OCI-LY3 (cell line): ENCODE measurements at regions not wholly inside any gene's neighbourhood (a gene's known extent, or its start where the extent isn't known, plus 50 kb on each side); places are given as distances from the start of the nearest gene placed in this dataset.

ENCODE experiments used
- H2AFZ ChIP-seq: fragments of 200-600, 300-600 bp; shearing (Covaris generic); 2 replicates; pipeline ENCODE4 v1.6.0; 2014; ENCODE audit warnings: antibody characterized with exemption, low read depth, low read length
- H3K27ac ChIP-seq: fragments of 200-600, 300-600 bp; sonication (generic); 2 replicates; pipeline ENCODE4 v1.5.1; 2014; ENCODE audit warnings: mild to moderate bottlenecking, low read length, moderate library complexity, mixed read lengths
- H3K27me3 ChIP-seq: fragments of 200-600, 300-600 bp; sonication (generic); 2 replicates; pipeline ENCODE4 v1.6.1; 2014; ENCODE audit warnings: low read depth, low read length, mixed read lengths
- H3K36me3 ChIP-seq: fragments of 200-600, 300-600 bp; sonication (generic); replicated peaks from 2 replicates; pipeline ENCODE3; 2014; ENCODE audit warnings: low read depth, low read length, mixed read lengths
- H3K4me1 ChIP-seq: fragments of 300-600, 200-600 bp; sonication (generic); 2 replicates; pipeline ENCODE4 v1.6.1; 2014; ENCODE audit warnings: low read length, mixed read lengths
- H3K4me2 ChIP-seq: fragments of 200-600, 300-600 bp; sonication (generic); 2 replicates; pipeline ENCODE4 v1.6.1; 2014; ENCODE audit warnings: low read length, mixed read lengths
- H3K4me3 ChIP-seq: fragments of 300-600, 200-600 bp; sonication (generic); 2 replicates; pipeline ENCODE4 v1.5.1; 2014; ENCODE audit warnings: antibody characterized with exemption, mild to moderate bottlenecking, low read length, moderate library complexity
- H3K79me2 ChIP-seq: fragments of 300-600, 200-600 bp; shearing (Covaris generic); 2 replicates; pipeline ENCODE4 v1.6.1; 2014; ENCODE audit warnings: mild to moderate bottlenecking, low read length, mixed read lengths
- H3K9ac ChIP-seq: fragments of 300-600, 200-600 bp; shearing (Covaris generic); 2 replicates; pipeline ENCODE4 v1.6.0; 2014; ENCODE audit warnings: mild to moderate bottlenecking, low read length, moderate library complexity
- H3K9me3 ChIP-seq: fragments of 200-600, 300-600 bp; shearing (Covaris generic); 2 replicates; pipeline ENCODE4 v1.6.1; 2014; ENCODE audit warnings: low read length, mixed read lengths; ENCODE audit not compliant: insufficient read depth
- H4K20me1 ChIP-seq: fragments of 200-600, 300-600 bp; sonication (generic); 2 replicates; pipeline ENCODE4 v1.6.1; 2016; ENCODE audit warnings: low read length, mixed read lengths; ENCODE audit not compliant: insufficient read depth
- CTCF ChIP-seq: fragments of 200-600, 300-600 bp; sonication (generic); IDR thresholded peaks from 2 replicates; pipeline ENCODE4 v1.5.1; 2014; ENCODE audit warnings: antibody characterized with exemption, low read length, low read depth
- EZH2phosphoT487 ChIP-seq: fragments of 200-600 bp; shearing (Covaris generic); IDR thresholded peaks from 2 replicates; pipeline ENCODE4 v1.6.1; 2018; ENCODE audit warnings: antibody characterized with exemption, mixed run types, low read depth

- Histone ChIP-seq H3K36me3 (no peaks in the 10 kb centered on the region), H3K27ac (no peak overlapping the region), H3K9ac (no peak overlapping the region), H3K27me3 (no peaks in the 10 kb centered on the region), H2AFZ (no peak overlapping the region), H3K4me1 (no peaks in the 10 kb centered on the region), H3K9me3 (no peaks in the 10 kb centered on the region), H4K20me1 (no peaks in the 10 kb centered on the region), H3K79me2 (no peaks in the 10 kb centered on the region), H3K4me2 (no peak overlapping the region), H3K4me3 (no peak overlapping the region)
- no peak for TF ChIP-seq CTCF
- no peak for TF ChIP-seq EZH2phosphoT487
These were observed 115.2 kb upstream of the PITRM1 start for GRCh38 chr10:3287572-3288445.

- H3K36me3 ChIP-seq: no peaks in the 10 kb centered on the region
- H3K4me1 ChIP-seq: no peaks in the 10 kb centered on the region
- no peak overlapping the region for H3K27ac ChIP-seq
- no peaks in the 10 kb centered on the region for H3K79me2 ChIP-seq
- no peaks in the 10 kb centered on the region; the same call in 1 of the 2 replicates for H3K27me3 ChIP-seq
- no peak overlapping the region for H3K4me3 ChIP-seq
- H3K9me3 ChIP-seq: no peaks in the 10 kb centered on the region
- no peak overlapping the region for H3K9ac ChIP-seq
- H2AFZ ChIP-seq: no peak overlapping the region
- no peak for TF ChIP-seq CTCF
- no peak for TF ChIP-seq EZH2phosphoT487
- H3K4me2 ChIP-seq: no peak overlapping the region
- no peaks in the 10 kb centered on the region for H4K20me1 ChIP-seq
These were observed 110.1 kb upstream of the PITRM1 start for GRCh38 chr10:3282674-3283017.

GRCh38 chr10:3281941-3282673, 109.5 kb upstream of the PITRM1 start:
- H3K27me3 ChIP-seq: no peaks in the 10 kb centered on the region; the same call in 1 of the 2 replicates
- no peaks in the 10 kb centered on the region for H3K9me3 ChIP-seq
- H3K4me2 ChIP-seq: no peak overlapping the region
- H3K36me3 ChIP-seq: no peaks in the 10 kb centered on the region
- H4K20me1 ChIP-seq: no peaks in the 10 kb centered on the region
- H2AFZ ChIP-seq: no peak overlapping the region
- no peak overlapping the region for H3K4me3 ChIP-seq
- H3K9ac ChIP-seq: no peak overlapping the region
- H3K79me2 ChIP-seq: no peaks in the 10 kb centered on the region
- TF ChIP-seq EZH2phosphoT487 (no peak), CTCF (no peak)
- no peak overlapping the region for H3K27ac ChIP-seq
- H3K4me1 ChIP-seq: no peaks in the 10 kb centered on the region

- no peaks in the 10 kb centered on the region for H3K9me3 ChIP-seq
- no peak overlapping the region for H3K27ac ChIP-seq
- no peaks in the 10 kb centered on the region; the same call in 1 of the 2 replicates for H3K27me3 ChIP-seq
- no peak overlapping the region for H3K9ac ChIP-seq
- no peaks in the 10 kb centered on the region for H3K4me1 ChIP-seq
- no peaks in the 10 kb centered on the region for H4K20me1 ChIP-seq
- H3K4me3 ChIP-seq: no peak overlapping the region
- no peaks in the 10 kb centered on the region for H3K36me3 ChIP-seq
- no peak overlapping the region for H2AFZ ChIP-seq
- no peaks in the 10 kb centered on the region for H3K79me2 ChIP-seq
- no peak overlapping the region for H3K4me2 ChIP-seq
- TF ChIP-seq EZH2phosphoT487 (no peak), CTCF (no peak)
These were observed 106.2 kb upstream of the PITRM1 start for GRCh38 chr10:3278771-3279170.
